ENCODE measurements at regions not wholly inside any gene's neighbourhood (a gene's known extent, or its start where the extent isn't known, plus 50 kb on each side); places are given as distances from the start of the nearest gene placed in this dataset.
"Not testable (repeated sequence)": the region's sequence is repeated elsewhere in the genome, so short reads cannot be mapped to it uniquely, and the experiment has no call there.

DNA sequence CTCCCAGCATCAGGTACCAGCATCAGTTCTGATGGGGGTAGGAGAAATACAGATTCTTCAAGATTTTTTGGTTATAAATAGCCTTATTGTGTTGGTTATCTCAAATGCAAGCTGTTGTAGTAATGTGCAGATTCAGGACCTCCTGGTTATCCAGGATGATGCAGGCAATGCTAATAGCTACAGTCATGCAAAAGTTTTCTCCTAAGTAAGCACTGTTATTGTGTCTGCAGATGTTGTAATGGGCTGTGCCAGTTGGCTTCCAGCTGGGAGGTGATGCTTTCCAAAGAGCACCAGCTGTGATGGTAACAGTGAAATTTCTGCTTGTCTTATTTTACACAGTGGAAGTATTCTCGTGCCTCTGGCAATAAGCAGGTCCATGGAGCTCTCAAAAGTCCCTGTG lies 719.2 kb upstream of the CTNND2 start:
- Histone ChIP-seq H3K4me1 (no peaks in the 10 kb centered on the region), H3K4me3 (no peak overlapping the region), H3K9me3 (peaks cover 0 to 7% (median under 1%) of the 10 kb centered on the region in 4 donors), H3K27me3 (no peaks in the 10 kb centered on the region), H3K27ac (no peak overlapping the region), H3K36me3 (no peaks in the 10 kb centered on the region)
- 4 to 47% methylated on average over 1 of the region's 1 CpG for WGBS, 2 donors
- DNase-seq, result no peak
- no peak for TF ChIP-seq EP300 (IDR thresholded peaks at IDR 0.05)
- TF ChIP-seq POLR2A (IDR thresholded peaks at IDR 0.05), result no peak
- no peak for TF ChIP-seq POLR2AphosphoS5 (IDR thresholded peaks at IDR 0.05)
- TF ChIP-seq, protein P1, sequence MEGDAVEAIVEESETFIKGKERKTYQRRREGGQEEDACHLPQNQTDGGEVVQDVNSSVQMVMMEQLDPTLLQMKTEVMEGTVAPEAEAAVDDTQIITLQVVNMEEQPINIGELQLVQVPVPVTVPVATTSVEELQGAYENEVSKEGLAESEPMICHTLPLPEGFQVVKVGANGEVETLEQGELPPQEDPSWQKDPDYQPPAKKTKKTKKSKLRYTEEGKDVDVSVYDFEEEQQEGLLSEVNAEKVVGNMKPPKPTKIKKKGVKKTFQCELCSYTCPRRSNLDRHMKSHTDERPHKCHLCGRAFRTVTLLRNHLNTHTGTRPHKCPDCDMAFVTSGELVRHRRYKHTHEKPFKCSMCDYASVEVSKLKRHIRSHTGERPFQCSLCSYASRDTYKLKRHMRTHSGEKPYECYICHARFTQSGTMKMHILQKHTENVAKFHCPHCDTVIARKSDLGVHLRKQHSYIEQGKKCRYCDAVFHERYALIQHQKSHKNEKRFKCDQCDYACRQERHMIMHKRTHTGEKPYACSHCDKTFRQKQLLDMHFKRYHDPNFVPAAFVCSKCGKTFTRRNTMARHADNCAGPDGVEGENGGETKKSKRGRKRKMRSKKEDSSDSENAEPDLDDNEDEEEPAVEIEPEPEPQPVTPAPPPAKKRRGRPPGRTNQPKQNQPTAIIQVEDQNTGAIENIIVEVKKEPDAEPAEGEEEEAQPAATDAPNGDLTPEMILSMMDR (IDR thresholded peaks at IDR 0.05), result no peak
- intact Hi-C loops (cut with DNase I), result no loop called here

DNA sequence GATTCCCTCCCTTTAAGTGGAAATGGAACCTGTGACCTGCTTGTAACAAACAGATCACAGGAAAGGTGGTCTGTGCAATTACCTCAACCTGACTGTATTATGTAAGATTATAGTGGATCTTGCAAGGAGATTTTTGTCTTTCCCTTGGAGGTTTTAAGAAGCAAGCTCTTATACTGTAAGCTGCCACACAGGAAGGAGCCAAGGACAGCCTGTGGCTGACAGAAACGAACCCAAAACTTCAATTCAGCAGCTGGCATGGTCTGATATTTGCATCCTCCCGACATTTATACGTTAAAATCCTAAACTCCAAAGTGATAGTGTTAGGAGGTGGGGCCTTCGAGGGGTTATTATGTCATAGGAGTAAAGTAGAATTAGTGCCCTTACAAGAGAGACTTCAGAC lies 711.8 kb upstream of the CTNND2 start:
- Histone ChIP-seq H3K36me3 (no peaks in the 10 kb centered on the region), H3K9me3 (peaks cover 0 to 7% (median 0%) of the 10 kb centered on the region in 4 donors), H3K27ac (no peak overlapping the region), H3K27me3 (no peaks in the 10 kb centered on the region), H3K4me3 (no peak overlapping the region), H3K4me1 (no peaks in the 10 kb centered on the region)
- DNase-seq, result no peak
- 60 to 74% methylated on average over 4 of the region's 4 CpGs for WGBS, 2 donors
- intact Hi-C loops (cut with DNase I), result no loop called here
- no peak for TF ChIP-seq EP300 (IDR thresholded peaks at IDR 0.05)
- TF ChIP-seq POLR2AphosphoS5 (IDR thresholded peaks at IDR 0.05), result no peak
- TF ChIP-seq, protein P1 (IDR thresholded peaks at IDR 0.05), result no peak
- no peak for TF ChIP-seq POLR2A (IDR thresholded peaks at IDR 0.05)

DNA sequence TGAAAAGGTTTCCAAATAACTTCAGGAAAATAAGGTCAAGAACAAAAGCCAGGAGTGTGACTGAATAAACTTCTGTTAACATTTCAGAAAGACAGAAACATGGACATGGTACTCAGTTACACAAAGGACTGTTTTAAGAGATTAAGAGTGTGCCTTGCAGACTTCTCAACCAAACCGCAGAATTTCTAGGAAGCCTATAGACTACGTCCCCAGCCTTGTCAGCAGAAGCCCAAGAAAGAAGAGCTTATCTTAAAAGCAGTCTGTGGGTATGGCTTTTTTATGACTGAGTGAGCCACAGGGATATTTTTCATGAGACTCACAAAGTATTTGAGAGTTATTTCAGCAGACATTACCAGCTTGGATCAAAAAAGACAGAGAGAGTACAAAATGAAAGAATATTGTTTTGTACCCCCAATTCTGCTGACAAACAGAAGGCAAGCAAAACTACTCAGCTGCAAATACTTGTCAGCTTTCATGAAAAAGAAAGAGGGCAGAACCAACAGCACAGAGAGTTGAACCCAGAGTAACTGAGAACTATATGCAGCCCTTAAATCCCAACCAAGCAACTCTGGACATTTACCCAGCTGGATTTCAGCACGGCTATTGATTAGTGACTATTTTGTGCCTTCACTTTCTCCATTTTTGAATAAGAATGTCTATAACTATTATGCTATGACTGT lies 711.0 kb upstream of the CTNND2 start:
- DNase-seq, result no peak
- Histone ChIP-seq H3K27ac (no peak overlapping the region), H3K9me3 (peaks cover 0 to 7% (median 0%) of the 10 kb centered on the region in 4 donors), H3K36me3 (no peaks in the 10 kb centered on the region), H3K4me1 (no peaks in the 10 kb centered on the region), H3K27me3 (no peaks in the 10 kb centered on the region), H3K4me3 (no peak overlapping the region)
- WGBS, 2 donors, result 73 to 74% methylated on average over 3 of the region's 3 CpGs
- intact Hi-C loops (cut with DNase I), result no loop called here
- TF ChIP-seq POLR2AphosphoS5 (IDR thresholded peaks at IDR 0.05), result no peak
- TF ChIP-seq POLR2A (IDR thresholded peaks at IDR 0.05), result no peak
- TF ChIP-seq, protein P1 (IDR thresholded peaks at IDR 0.05), result no peak
- no peak for TF ChIP-seq EP300 (IDR thresholded peaks at IDR 0.05)

DNA sequence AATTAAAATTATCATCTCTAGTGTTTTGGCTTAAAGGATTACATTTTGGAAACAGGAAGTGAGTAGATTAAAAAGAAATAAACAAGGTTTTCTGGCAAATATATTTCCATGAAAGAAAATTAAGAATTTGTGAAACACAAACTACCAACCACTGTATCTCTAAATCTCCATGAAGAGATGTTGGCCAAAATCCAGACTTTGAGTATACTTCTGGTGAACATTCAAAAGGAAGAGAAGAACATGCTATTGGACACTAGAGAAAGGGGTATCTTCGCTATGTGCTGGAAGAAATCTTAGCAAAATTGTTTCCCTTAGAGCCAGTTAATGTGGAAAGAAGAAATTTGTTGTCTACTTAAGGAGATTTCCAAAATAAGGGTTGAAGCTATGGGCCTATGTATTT lies 710.4 kb upstream of the CTNND2 start:
- no peak for TF ChIP-seq EP300 (IDR thresholded peaks at IDR 0.05)
- no peak for DNase-seq
- Histone ChIP-seq H3K4me1 (no peaks in the 10 kb centered on the region), H3K36me3 (no peaks in the 10 kb centered on the region), H3K27me3 (no peaks in the 10 kb centered on the region), H3K9me3 (peaks cover 0 to 7% (median 0%) of the 10 kb centered on the region in 4 donors), H3K4me3 (no peak overlapping the region), H3K27ac (no peak overlapping the region)
- intact Hi-C loops (cut with DNase I), result no loop called here
- WGBS, 2 donors, result 50 to 71% methylated on average over 1 of the region's 1 CpG

DNA sequence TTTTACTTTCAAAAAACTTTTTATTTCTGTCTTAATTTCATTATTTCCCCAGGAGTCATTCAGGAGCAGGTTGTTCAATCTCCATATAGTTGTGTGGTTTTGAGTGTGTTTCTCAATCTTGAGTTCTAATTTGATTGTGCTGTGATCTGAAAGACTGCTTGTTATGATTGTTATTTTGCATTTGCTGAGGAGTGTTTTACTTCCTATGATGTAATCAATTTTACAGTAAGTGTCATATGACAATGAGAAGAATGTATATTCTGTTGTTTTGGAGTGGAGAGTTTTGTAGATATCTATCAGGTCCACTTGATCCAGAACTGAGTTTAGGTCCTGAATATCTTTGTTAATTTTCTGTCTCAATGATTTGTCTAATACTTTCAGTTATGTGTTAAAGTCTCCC lies 706.9 kb upstream of the CTNND2 start:
- Histone ChIP-seq H3K4me1 (no peaks in the 10 kb centered on the region), H3K27me3 (no peaks in the 10 kb centered on the region), H3K27ac (no peak overlapping the region), H3K4me3 (no peak overlapping the region), H3K36me3 (no peaks in the 10 kb centered on the region), H3K9me3 (peaks cover 0 to 3% (median 0%) of the 10 kb centered on the region in 4 donors)
- TF ChIP-seq, protein P1 (IDR thresholded peaks at IDR 0.05), result no peak
- TF ChIP-seq EP300 (IDR thresholded peaks at IDR 0.05), result no peak
- TF ChIP-seq POLR2AphosphoS5 (IDR thresholded peaks at IDR 0.05), result no peak
- no peak for TF ChIP-seq POLR2A (IDR thresholded peaks at IDR 0.05)
- intact Hi-C loops (cut with DNase I), result no loop called here
- DNase-seq, result no peak

DNA sequence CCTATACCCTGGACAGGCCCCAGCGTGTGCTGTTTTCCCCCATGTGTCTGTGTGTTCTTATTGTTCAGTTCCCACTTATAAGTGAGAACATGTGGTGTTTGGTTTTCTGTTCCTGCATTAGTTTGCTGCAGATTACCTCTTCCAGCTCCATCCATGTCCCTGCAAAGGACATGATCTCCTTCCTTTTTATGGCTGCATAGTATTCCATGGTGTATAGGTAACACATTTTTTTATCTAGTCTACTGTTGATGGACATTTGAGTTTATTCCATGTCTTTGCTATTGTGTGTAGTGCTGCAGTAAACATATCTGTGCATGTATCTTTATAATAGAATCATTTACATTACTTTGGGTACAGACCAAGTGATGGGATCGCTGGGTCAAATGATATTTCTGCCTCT lies 703.6 kb upstream of the CTNND2 start:
- H3K27ac ChIP-seq; DNase-seq; intact Hi-C loops (cut with DNase I); H3K9me3 ChIP-seq; H3K4me1 ChIP-seq; H3K4me3 ChIP-seq; H3K27me3 ChIP-seq; H3K36me3 ChIP-seq: not testable (repeated sequence)
- 46 to 48% methylated on average over 2 of the region's 2 CpGs for WGBS, 2 donors

Data from sigmoid colon (tissue), 6 donors.